ENCODE measurements at regions not wholly inside any gene's neighbourhood (a gene's known extent, or its start where the extent isn't known, plus 50 kb on each side); places are given as distances from the start of the nearest gene placed in this dataset.

- Histone ChIP-seq H2BK120ac (ENCODE audit: low read depth, low read length, poor library complexity, severe bottlenecking) (no peak overlapping the region), H3K4me1 (ENCODE audit: insufficient read depth, low read length) (no peaks in the 10 kb centered on the region), H3K23me2 (ENCODE audit: insufficient read length, low read depth, low read length, poor library complexity, severe bottlenecking) (no peaks in the 10 kb centered on the region), H3K4me2 (ENCODE audit: insufficient read depth, insufficient read length, low read length) (no peak overlapping the region), H4K20me1 (ENCODE audit: control insufficient read depth, insufficient read depth, insufficient read length) (no peaks in the 10 kb centered on the region), H3K79me2 (ENCODE audit: insufficient read depth, low read length) (no peaks in the 10 kb centered on the region), H4K5ac (ENCODE audit: insufficient read length, low read depth, low read length) (no peak overlapping the region), H3K56ac (ENCODE audit: insufficient read length, low read depth, low read length) (no peak overlapping the region), H2BK15ac (ENCODE audit: low read depth, low read length) (no peak overlapping the region), H3K27ac (ENCODE audit: insufficient read length, low read depth, low read length) (no peak overlapping the region), H2AK5ac (ENCODE audit: insufficient read length, low read length) (no peak overlapping the region), H4K8ac (replicated peaks; ENCODE audit: insufficient read length, low read depth, low read length) (no peak overlapping the region), H3K18ac (ENCODE audit: insufficient read length, low read depth, low read length) (no peak overlapping the region), H2BK20ac (ENCODE audit: low read depth, low read length, poor library complexity, severe bottlenecking) (no peak overlapping the region), H3K79me1 (ENCODE audit: insufficient read depth, low read depth, low read length, poor library complexity, severe bottlenecking) (no peaks in the 10 kb centered on the region), H3K27me3 (ENCODE audit: insufficient read depth, low read length) (no peaks in the 10 kb centered on the region), H2BK12ac (ENCODE audit: insufficient read length, low read depth, low read length) (no peak overlapping the region), H3T11ph (ENCODE audit: low read length) (no peak overlapping the region), H2AFZ (ENCODE audit: low read length) (no peak overlapping the region), H3K14ac (ENCODE audit: insufficient read depth, low read length) (no peak overlapping the region), H3K9ac (ENCODE audit: extremely low read depth, insufficient read length, low read length) (no peak overlapping the region), H3K9me3 (ENCODE audit: control insufficient read depth, low read depth, low read length) (no peaks in the 10 kb centered on the region), H2BK5ac (ENCODE audit: insufficient read length, low read length) (no peak overlapping the region), H3K4ac (ENCODE audit: low read depth, low read length) (no peak overlapping the region), H3K23ac (ENCODE audit: insufficient read length, low read depth, low read length) (no peak overlapping the region), H4K91ac (ENCODE audit: insufficient read length, low read depth, low read length) (no peak overlapping the region)
- whole genome bisulfite sequencing (ENCODE audit: extremely low coverage, insufficient read length, low lambda C conversion rate) = no CpG with 5 or more reads among the region's 8 CpGs
- Mint-ChIP-seq H3K4me3 (no peak overlapping the region), H3K27ac (peak overlapping the region in 1 of 3 experiments; percentile 26; a peak in 2 of 7 replicates), H3K4me1 (no peaks in the 10 kb centered on the region), H3K36me3 (ENCODE audit: insufficient read depth in 1 of 3, low read depth in 3 of 3) (no peaks in the 10 kb centered on the region), H3K27me3 (ENCODE audit: low read depth) (no peaks in the 10 kb centered on the region), H3K9me3 (no peaks in the 10 kb centered on the region; a peak in 2 of 5 replicates)
- peak; percentile 40 for TF ChIP-seq CTCF (conservative IDR thresholded peaks at IDR 0.05)
- peak; percentile 40 for DNase-seq
Observed at GRCh38 chr6:122202576-122203137, 196.8 kb upstream of the HSF2 start.

All from H9 (cell line).